ENCODE measurements at regions not wholly inside any gene's neighbourhood (a gene's known extent, or its start where the extent isn't known, plus 50 kb on each side); places are given as distances from the start of the nearest gene placed in this dataset.

DNA sequence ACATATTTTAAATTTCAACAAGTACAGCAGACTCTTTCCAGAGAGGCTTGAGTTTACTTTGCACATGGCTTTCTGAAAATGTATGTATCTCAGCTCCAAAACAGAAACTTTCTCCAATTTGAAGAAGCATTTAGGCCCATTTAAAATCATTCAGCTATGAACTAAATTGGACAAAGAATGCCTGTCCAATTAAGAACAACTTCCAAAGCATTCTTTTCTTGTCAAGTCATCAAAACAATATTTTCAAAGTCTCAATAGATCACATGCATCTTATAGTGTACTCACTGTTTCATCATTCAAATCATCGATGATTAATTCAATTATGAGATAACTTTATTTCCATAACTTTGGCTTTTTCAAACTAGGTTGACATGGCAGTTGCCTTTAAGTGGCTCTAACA lies 95.2 kb downstream of the KBTBD8 start:
- TF ChIP-seq POLR2AphosphoS5 (IDR thresholded peaks at IDR 0.05) = no peak
- TF ChIP-seq, protein P1, sequence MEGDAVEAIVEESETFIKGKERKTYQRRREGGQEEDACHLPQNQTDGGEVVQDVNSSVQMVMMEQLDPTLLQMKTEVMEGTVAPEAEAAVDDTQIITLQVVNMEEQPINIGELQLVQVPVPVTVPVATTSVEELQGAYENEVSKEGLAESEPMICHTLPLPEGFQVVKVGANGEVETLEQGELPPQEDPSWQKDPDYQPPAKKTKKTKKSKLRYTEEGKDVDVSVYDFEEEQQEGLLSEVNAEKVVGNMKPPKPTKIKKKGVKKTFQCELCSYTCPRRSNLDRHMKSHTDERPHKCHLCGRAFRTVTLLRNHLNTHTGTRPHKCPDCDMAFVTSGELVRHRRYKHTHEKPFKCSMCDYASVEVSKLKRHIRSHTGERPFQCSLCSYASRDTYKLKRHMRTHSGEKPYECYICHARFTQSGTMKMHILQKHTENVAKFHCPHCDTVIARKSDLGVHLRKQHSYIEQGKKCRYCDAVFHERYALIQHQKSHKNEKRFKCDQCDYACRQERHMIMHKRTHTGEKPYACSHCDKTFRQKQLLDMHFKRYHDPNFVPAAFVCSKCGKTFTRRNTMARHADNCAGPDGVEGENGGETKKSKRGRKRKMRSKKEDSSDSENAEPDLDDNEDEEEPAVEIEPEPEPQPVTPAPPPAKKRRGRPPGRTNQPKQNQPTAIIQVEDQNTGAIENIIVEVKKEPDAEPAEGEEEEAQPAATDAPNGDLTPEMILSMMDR (IDR thresholded peaks at IDR 0.05) = no peak

Data from breast epithelium (tissue), 3 donors.